ENCODE measurements at regions not wholly inside any gene's neighbourhood (a gene's known extent, or its start where the extent isn't known, plus 50 kb on each side); places are given as distances from the start of the nearest gene placed in this dataset.
"Not testable (repeated sequence)": the region's sequence is repeated elsewhere in the genome, so short reads cannot be mapped to it uniquely, and the experiment has no call there.

- no peak for DNase-seq
These were observed 102.0 kb downstream of the HNMT start for GRCh38 chr2:138066139-138066806.

GRCh38 chr2:138066841-138067240 lies 102.6 kb downstream of the HNMT start:
- DNase-seq, result no peak

DNA sequence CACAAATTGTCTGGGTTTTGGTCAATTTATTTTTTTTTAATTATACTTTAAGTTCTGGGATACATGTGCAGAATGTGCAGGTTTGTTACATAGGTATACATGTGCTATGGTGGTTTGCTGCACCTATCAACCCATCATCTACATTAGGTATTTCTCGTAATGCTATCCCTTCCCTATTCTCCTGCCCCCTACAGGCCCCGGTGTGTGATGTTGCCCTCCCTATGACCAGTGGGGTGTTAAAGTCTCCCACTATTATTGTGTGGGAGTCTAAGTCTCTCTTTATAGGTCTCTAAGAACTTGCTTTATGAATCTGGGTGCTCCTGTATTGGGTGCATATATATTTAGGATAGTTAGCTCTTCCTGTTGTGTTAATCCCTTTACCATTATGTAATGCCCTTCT lies 104.4 kb downstream of the HNMT start:
- not testable (repeated sequence) for DNase-seq

DNA sequence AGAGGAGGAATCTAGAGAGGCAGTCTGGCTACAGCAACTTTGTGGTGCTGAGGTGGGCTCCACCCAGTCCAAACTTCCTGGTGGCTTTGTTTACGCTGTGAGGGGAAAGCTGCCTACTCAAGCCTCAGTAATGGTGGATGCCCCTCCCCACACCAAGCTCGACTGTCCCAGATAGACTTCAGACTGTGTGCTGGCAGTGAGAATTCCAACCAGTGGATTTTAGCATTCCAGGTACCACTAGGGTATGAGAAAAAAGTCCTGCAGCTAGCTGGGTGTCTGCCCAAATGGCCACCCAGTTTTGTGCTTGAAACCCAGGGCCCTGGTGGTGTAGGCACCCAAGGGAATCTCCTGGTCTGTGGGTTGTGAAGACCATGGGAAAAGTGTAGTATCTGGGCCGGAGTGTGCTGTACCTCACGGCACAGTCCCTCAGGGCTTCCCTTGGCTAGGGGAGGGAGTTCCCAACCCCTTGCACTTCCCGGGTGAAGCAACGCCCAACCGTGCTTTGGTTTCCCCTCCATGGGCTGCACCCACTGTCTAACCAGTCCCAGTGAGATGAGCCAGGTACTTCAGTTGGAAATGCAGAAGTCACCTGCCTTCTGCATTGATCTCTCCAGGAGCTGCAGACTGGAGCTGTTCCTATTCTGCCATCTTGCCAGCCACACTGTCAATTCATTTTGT lies 106.9 kb downstream of the HNMT start:
- not testable (repeated sequence) for DNase-seq

DNA sequence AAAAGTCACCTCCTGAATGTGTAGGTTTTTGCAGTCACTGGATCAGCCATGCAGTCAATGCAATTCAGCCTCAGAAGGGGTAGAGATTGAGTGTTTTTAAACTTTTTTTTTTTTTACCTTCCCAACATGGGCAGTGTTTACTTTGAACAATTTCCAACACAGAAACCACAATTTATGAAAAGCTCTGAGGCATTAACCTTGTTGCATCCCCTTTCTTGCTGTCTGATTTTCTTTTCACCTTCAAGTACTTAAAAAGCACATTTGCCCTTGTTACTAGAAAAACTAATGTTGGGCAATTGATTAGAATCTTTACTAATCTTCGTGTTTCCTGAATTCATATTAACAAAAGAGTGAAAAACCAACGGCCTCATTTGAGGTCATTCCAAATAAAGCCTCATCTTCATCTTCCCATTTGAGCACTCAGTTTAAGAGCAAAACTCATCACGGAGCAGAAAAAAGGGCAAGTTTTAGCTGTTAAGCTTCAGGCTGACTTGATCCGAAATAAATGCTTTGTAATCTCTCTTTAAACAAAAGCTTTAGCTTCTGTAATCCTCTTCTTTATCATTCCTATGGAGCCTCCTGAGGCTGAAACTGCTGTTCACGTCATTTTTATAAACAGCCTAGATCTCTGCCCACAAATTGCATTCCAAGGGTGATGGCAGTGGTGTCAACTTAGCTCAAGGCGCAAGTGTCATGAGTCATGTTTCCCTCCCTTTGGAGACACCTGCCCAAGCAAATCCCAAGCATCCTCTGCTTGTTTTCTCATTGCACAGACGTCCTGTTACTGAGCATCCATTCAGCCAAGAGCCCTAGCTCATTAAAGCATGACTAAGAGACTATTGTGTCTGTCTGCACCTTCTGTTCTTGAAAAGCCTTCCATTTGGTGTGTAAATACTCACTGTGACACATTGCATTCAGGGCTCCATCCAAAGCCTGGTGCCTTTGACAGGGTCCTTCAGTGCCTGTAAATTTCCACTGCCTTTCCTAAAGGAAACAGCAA lies 107.7 kb downstream of the HNMT start:
- peak; percentile 77 for DNase-seq

DNA sequence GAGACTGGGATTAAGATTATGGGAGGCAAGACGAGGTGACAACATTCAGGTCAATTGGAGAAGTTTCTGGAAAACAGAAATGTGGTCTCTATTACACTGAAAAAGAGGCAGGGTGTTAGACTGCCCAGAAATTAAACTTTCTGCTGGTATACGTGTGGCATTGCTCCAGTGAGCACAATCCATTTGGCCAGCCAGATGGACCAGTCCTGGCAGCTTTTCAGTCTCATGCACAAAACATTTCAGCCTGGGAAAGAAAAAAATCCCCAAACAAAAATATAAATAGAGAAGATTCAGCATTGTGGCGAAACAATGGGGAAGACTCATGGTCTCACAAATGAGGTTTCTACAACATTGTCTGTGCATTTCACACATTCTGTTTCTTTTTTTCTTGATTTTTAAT lies 113.9 kb downstream of the HNMT start:
- DNase-seq, result no peak

GRCh38 chr2:138079976-138080375 lies 115.7 kb downstream of the HNMT start:
- DNase-seq, result no peak

GRCh38 chr2:138081225-138082073 lies 117.2 kb downstream of the HNMT start:
- DNase-seq, result no peak

- DNase-seq, result no peak
These were observed 119.9 kb downstream of the HNMT start for GRCh38 chr2:138084206-138084605.

DNA sequence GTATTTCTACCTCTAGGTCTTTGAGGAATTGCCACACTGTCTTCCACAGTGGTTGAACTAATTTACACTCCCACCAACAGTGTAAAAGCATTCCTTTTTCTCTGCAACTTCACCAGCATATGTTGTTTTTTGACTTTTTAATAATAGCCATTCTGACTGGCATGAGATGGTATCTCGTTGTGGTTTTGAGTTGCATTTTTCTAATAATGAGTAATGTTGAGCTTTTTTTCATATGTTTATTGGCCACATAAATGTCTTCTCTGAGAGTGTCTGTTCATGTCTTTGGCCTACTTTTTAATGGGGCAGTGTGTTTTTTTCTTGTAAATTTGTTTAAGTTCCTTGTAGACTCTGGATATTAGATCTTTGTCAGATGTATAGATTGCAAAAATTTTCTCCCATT lies 121.2 kb downstream of the HNMT start:
- DNase-seq, result not testable (repeated sequence)

- DNase-seq, result no peak
These were observed 122.3 kb downstream of the HNMT start for GRCh38 chr2:138086576-138086975.

- peak; percentile 80 for DNase-seq
These were observed 123.7 kb downstream of the HNMT start for GRCh38 chr2:138087751-138088593.

DNA sequence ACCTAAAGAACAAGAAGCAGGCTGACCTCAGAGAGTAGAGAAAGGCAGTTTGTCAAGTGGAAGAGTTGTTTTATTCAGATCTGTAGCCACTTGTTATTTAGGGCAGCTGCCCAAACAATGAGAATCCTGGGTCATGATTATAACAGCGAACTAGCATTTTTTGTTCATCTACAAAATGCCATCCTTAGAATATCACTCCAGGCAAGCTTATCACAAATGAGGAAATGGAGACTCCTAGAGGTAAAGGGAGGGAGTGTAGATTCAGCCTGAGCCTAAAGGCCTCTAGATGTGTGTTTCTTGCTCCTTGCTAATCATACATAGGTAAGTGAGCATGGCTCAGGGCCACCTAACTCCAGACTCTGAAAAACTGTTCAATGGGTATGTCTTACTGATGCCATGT lies 126.1 kb downstream of the HNMT start:
- DNase-seq, result peak; percentile 26

DNA sequence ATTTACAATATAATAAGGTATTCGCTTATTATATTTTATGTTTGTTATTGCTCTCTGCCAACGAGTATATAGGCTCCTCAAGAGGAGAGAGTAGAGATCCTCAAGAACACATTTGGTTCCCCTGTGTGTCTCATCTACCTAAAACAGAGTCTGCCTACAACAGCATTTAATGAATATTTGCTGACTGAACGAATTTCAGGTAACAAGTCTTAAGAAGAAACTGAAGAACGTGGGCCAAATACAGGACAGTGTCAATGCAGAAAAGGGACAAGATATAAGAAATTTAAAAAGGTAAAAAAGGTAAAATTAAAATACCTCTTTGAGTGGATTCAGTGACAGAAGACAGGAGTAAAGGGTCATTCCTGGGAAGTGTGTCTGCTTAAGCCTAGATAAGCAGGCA lies 129.2 kb downstream of the HNMT start:
- DNase-seq, result no peak

DNA sequence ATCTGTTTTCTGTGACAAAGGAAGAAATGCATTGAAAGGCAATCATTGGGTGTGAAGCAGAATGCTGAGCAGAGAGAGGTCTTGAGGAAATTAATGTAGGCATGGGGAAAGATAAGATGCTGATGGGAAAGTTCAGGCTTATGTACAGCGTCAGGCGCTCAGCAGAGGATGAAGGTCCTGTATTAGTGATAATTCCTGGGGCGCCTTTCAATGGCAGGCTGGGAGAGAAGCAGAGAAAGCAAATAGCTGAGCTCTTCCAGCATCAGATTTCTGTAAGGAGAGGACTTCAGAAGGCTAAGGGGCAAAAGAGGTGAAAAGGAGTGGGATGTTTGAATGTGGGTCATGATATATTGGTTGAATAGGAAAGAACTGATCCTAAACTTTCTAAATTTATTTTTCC lies 129.8 kb downstream of the HNMT start:
- no peak for DNase-seq

GRCh38 chr2:138095336-138095735 lies 131.1 kb downstream of the HNMT start:
- no peak for DNase-seq

DNA sequence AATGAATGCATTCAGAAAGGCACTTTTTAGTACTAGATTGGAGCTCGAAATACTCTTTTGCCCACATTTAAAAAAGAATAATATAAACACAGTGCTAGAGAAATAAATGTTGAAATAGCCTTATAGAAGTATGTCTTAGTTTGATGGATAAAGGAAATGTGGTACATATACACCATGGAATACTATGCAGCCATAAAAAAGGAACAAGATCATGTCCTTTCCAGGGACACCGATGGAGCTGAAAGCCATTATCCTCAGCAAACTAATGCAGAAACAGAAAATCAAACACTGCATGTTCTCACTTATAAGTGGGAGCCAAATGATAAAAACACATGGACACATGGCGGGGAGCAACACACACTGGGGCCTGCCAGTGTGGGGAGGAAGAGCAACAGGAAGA lies 135.0 kb downstream of the HNMT start:
- DNase-seq, result not testable (repeated sequence)

DNA sequence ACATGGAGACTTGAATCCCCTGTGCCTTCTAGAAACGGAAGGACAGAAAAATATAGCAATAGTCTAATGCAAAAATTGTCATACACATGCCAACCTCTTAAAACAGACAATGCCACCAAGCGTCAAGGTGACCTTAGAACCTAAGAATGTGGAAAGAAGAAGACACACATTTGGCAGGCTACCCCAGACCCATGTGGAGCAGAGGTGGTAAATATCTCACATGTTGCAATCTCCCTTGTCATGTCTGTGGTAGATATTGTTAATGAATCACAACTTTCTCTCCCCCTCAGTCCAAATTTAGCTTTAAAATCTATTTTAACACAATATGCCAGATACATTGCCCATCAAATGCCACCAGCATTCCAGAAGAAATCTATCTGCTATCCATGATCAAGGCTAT lies 137.4 kb downstream of the HNMT start:
- no peak for DNase-seq

GRCh38 chr2:138102664-138103063 lies 138.4 kb downstream of the HNMT start:
- no peak for DNase-seq

DNA sequence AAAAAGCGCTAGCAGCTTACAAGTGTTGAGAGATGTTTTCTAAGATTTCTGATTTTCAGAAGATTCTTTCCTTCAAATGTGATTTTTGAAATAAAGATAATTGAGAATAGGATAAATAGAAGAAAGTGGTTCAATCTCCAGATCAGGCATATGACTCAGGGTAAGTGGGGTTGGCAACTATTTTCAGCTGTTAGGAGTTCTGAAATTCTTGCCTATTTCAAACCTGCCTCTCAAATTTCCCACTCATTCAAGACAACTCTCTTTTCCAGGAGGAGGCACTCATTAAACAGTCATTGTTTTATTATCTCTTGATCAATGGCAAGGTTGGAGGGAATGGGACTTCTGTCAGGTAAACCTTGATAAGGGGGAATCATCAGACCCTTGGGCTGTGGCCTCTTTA lies 138.9 kb downstream of the HNMT start:
- DNase-seq, result no peak

DNA sequence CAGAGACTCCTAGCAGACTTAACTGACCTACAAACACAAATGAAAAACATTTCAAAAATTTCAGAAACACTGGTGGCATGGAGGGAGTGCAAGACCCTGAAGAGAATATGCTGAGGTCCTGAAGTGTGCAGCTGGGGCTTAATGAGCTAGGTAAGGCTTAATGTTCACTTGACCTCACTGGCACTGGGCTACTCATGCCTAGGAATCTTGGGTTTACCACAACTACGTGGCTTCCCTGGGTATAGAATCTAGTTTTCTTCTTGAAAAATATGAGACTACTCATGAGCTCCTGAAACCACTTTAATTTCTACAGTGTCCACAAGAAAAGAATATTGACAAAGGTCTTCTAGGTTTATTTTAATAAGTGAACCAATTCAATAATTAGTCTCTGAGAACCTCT lies 139.8 kb downstream of the HNMT start:
- DNase-seq, result no peak

- DNase-seq, result no peak
These were observed 141.1 kb downstream of the HNMT start for GRCh38 chr2:138105358-138105757.

Data from NCI-H748 treated with DMSO at 0.1 percent for 48 hours (cell line).